ENCODE measurements at regions not wholly inside any gene's neighbourhood (a gene's known extent, or its start where the extent isn't known, plus 50 kb on each side); places are given as distances from the start of the nearest gene placed in this dataset.

DNA sequence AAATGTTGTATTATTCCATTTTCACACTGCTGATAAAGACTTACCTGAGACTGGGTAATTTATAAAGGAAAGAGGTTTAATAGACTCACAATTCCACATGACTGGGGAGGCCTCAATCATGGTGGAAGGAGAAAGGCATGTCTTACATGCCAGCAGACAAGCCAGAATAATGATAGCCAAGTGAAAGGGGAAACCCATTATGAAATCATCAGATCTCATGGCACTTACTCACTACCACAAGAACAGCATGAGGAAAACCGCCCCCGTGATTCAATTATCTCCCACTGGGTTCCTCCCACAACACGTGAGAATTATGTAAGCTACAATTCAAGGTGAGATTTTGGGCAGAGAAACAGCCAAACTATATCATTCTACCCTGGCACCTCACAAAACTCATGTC lies 2535.1 kb downstream of the ARAP2 start:
- TF ChIP-seq, protein P1, sequence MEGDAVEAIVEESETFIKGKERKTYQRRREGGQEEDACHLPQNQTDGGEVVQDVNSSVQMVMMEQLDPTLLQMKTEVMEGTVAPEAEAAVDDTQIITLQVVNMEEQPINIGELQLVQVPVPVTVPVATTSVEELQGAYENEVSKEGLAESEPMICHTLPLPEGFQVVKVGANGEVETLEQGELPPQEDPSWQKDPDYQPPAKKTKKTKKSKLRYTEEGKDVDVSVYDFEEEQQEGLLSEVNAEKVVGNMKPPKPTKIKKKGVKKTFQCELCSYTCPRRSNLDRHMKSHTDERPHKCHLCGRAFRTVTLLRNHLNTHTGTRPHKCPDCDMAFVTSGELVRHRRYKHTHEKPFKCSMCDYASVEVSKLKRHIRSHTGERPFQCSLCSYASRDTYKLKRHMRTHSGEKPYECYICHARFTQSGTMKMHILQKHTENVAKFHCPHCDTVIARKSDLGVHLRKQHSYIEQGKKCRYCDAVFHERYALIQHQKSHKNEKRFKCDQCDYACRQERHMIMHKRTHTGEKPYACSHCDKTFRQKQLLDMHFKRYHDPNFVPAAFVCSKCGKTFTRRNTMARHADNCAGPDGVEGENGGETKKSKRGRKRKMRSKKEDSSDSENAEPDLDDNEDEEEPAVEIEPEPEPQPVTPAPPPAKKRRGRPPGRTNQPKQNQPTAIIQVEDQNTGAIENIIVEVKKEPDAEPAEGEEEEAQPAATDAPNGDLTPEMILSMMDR (IDR thresholded peaks at IDR 0.05): no peak
- no peak for TF ChIP-seq ZFX (IDR thresholded peaks at IDR 0.05; ENCODE audit: borderline replicate concordance)

Data from 22Rv1 (cell line).